ENCODE measurements at regions not wholly inside any gene's neighbourhood (a gene's known extent, or its start where the extent isn't known, plus 50 kb on each side); places are given as distances from the start of the nearest gene placed in this dataset.
"Not testable (repeated sequence)": the region's sequence is repeated elsewhere in the genome, so short reads cannot be mapped to it uniquely, and the experiment has no call there.

DNA sequence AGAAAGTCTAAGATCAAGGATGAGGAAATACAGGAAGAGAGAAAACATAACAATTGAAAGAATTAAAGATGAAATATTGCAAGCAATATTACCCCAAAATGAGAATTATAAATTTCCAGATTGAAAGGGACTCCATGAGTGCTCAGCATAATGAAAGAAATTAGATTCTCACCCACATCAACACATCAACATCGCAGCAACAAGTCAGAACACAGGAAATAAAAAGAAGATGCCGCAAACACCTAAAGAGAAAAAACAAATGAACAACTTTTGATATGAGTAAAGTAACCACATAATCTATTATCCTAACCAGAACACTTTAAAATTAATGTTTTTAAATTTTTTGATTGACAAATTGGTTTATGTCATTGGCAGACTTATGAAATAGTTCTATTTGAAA lies 318.3 kb upstream of the PTGER4 start:
- DNase-seq: no peak
- intact Hi-C loops (cut with DNase I): no loop called here

DNA sequence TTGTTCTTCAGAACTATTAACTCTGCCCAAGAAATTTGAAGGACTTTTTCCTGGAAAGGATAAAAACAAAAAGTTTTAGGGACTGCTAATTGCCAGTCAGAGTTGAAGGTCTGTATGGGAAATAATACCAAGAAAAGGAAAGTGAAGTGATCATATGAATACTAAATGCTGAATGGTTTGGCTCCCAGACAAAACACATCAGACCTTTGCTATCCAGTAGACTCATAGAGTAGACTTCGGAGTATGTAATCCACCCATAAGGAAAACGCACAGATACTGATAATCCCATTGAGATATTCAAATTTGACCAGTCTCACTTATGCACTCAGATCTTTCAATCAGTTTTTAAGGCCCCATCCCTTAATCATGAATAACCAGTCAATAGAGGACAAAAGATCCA lies 319.0 kb upstream of the PTGER4 start:
- DNase-seq: no peak
- intact Hi-C loops (cut with DNase I): no loop called here

GRCh38 chr5:40359832-40360231 lies 319.9 kb upstream of the PTGER4 start:
- intact Hi-C loops (cut with DNase I): no loop called here
- DNase-seq: no peak

DNA sequence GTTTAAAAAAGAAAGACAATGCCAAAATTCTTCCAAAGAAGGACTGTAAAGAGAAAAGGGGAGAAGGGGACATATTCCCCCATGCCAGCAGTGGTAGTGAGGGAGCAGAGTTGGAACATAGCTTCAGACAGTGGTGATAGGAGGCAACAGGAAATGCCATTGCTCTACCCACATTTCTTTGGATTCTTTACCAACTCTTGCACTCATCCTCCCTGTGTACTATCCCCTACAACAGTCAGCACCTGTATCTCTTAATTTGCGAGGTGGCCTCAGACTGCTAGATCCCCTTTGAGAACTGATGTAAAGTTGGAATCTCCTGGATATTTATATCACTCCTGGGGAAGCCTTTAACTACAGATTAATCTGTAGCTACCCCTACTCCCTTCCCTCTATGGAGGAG lies 320.6 kb upstream of the PTGER4 start:
- intact Hi-C loops (cut with DNase I): no loop called here

DNA sequence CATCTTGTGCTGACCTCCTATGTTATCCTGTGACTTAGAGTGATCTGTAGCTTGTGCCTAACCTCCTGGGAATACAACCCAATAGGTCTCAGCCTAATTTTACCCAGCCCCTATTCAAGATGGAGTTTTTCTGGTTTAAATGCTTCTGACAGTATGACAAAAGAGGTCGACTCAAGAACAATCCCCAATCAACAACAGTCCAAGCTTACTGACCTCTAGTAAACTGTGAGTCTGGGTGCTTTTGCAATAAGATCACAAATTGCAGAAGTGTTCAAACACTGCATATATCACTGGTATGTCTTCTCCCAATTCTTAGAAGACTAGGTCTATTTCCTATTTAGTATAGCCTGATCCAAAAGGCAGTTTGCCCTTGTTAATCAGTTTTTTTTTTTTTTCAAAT lies 323.5 kb upstream of the PTGER4 start:
- no peak for DNase-seq
- intact Hi-C loops (cut with DNase I): no loop called here

More for the DNA sequence above, 320.6 kb upstream of the PTGER4 start:
- DNase-seq: no peak

DNA sequence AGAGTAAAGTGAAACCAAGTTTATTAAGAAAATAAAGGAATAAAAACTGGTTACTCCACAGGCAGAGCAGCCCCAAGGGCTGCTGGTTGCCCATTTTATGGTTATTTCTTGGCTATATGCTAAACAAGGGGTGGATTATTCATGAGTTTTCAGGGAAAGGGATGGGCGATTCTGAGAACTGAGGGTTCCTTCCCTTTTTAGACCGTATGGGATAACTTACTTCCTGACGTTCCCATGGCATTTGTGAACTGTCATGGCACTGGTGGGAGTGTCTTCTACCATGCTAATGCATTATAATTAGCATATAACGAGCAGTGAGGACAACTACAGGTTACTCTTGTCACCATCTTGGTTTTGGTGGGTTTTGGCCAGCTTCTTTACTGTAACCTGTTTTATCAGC lies 323.9 kb upstream of the PTGER4 start:
- no peak for DNase-seq
- intact Hi-C loops (cut with DNase I): no loop called here

DNA sequence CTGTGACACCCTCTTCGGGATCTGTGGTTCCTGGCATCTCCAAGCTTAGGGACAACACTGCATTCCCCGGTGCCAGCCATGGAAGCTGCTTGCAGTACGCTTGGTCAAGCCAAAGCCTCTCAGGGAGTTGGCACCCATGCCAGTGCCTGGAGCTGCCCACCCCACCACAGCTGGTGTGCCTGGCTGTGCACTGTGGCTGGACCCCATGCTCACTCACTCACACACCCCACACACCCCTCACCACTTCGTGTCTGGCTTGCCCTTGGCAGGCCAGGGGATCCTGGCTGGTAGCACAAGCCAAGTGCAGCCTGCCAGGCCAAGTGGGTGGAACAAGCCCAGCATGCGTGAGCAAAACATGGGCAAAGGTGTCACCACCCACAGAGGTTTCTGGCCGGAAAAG lies 324.5 kb upstream of the PTGER4 start:
- intact Hi-C loops (cut with DNase I): no loop called here
- no peak for DNase-seq

GRCh38 chr5:40354171-40354570 lies 325.5 kb upstream of the PTGER4 start:
- no peak for DNase-seq
- intact Hi-C loops (cut with DNase I): no loop called here

GRCh38 chr5:40353442-40353841 lies 326.3 kb upstream of the PTGER4 start:
- intact Hi-C loops (cut with DNase I): no loop called here
- DNase-seq: no peak

DNA sequence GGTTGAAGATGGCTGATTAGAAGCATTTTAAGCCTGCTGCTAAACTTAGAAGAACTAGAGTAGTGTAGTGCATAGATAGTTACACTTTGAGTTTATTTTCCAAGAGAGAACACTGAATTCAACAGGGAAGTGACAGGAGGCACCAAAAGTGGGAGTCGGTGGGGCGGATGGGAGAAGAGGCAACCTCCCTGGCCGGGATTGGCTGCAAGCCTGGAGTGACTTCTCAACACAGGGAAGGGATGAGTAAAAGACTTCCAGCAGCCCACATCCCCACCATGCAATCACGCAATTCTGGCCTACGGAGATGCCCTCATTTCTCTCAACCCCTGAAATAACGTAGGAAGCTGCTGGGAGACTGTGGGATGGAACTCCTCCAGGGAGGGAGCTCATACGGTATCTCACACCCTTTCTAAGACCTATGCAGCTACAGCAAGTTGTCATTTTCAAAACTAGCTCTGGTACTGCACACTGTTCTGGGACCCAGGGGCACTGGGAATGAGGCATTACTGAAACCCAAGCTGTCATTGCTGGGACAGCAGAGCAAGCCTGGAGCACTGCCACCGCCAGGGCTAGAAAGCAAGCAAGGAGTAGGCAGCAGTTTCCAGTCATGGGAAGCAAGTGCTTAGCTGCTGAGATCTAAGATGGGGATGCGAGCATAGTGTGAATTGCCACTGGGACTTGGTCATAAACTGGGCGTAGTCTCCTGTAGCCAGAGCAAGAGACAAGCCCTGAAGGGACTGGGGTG lies 331.6 kb upstream of the PTGER4 start:
- intact Hi-C loops (cut with DNase I): no loop called here
- peak in 18 of 42 donors; percentile 7 to 81 (median 35) for DNase-seq

DNA sequence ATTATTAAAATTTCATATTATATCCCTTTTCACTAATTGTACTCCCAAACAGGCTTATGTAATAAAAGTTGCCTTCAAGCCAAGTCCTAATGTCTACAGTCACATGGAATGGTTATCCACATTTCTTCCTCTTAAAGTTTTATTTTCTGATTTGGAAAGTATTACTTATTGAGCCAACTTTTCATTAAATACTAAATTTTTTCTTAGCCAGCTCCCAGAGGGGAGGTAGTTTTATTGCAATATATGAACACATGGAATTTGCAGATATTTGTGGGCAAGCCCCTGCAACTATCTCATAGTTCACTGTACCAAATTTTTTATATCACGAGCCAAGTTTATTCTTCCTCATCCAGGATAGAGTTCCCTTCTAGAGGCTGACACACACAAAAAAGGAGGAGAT lies 332.8 kb upstream of the PTGER4 start:
- intact Hi-C loops (cut with DNase I): no loop called here
- DNase-seq: no peak

- not testable (repeated sequence) for DNase-seq
Measured at GRCh38 chr5:40338434-40338833, 341.3 kb upstream of the PTGER4 start.

GRCh38 chr5:40334242-40334635 lies 345.5 kb upstream of the PTGER4 start:
- DNase-seq: no peak

More at GRCh38 chr5:40338434-40338833, 341.3 kb upstream of the PTGER4 start:
- intact Hi-C loops (cut with DNase I): not testable (repeated sequence)

DNA sequence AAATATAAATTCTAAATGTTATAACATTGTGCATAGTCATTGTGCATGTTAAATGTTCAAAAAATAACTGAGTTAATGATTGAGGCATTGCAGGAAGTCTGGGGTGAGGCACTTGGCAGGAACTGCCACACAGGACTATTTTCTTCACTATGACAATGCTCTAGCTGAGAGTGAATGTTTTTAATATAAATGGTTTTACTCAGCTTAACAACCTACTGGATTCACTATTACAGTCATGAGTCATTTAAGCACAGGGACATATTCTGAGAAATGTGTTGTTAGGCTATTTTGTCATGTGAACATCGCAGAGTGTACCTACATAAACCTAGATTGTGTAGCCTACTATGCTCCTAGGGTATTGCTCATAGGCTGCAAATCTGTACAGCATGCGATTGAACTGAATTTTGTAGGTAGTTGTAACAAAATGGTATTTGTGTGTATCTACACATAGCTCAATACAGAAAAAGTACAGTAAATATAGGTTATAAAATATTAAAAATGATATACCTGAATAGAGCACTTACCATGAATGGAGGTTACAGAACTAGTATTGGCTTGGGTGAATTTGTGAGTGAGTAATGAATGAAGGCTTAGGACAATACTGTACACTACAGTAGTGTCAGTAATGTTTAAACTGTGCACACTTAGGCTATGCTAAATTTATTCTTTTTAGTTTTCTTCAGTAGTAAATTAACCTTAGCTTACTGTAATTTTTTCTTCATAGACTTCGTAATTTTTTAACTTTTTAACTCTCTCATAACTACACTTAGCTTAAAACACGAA lies 346.1 kb upstream of the PTGER4 start:
- no peak for DNase-seq
- intact Hi-C loops (cut with DNase I): no loop called here

More at GRCh38 chr5:40334242-40334635, 345.5 kb upstream of the PTGER4 start:
- intact Hi-C loops (cut with DNase I): no loop called here

DNA sequence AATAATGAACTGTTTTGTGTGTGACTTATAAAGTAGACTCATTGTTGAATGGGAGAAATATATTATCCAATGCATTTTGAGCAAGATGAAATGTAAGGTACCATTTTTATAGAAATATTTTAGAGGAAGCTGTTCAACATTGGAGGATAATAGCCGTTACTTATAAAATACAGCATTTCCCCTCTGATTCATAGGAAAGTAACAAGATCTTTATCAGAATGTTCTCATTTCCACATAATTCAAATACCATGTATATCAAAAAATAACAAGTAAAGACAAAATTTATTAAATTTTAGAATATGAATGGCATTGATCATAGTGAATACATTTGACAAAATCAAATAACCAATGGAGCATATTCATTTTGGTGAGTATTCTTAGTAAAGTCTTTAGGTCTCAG lies 346.7 kb upstream of the PTGER4 start:
- intact Hi-C loops (cut with DNase I): no loop called here
- no peak for DNase-seq

GRCh38 chr5:40331616-40332015 lies 348.1 kb upstream of the PTGER4 start:
- intact Hi-C loops (cut with DNase I): no loop called here

GRCh38 chr5:40321514-40321913 lies 358.2 kb upstream of the PTGER4 start:
- intact Hi-C loops (cut with DNase I): no loop called here
- no peak for DNase-seq

More at GRCh38 chr5:40331616-40332015, 348.1 kb upstream of the PTGER4 start:
- no peak for DNase-seq

GRCh38 chr5:40318395-40318794 lies 361.3 kb upstream of the PTGER4 start:
- no peak for DNase-seq

GRCh38 chr5:40317023-40317422 lies 362.7 kb upstream of the PTGER4 start:
- intact Hi-C loops (cut with DNase I): no loop called here
- no peak for DNase-seq

More at GRCh38 chr5:40318395-40318794, 361.3 kb upstream of the PTGER4 start:
- intact Hi-C loops (cut with DNase I): no loop called here

DNA sequence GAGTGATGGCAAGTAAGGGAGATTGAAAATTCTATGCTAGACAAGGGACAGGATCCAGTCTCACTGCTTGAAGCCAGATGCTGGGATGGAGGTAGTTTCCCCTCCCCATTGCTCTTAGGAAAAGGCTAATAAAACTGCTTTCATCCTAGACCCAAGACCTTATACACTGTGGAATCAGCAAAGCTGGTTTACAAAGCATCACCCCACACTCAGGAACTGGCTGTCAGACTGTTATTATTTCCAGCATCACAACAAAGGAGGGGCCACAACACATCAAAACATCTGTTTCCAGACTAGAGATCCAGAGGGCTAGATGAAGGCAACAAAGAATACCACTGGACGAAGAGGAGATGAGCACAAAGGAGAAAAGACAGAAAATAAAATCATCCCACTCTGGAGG lies 364.6 kb upstream of the PTGER4 start:
- intact Hi-C loops (cut with DNase I): no loop called here
- no peak for DNase-seq

- DNase-seq: no peak
- intact Hi-C loops (cut with DNase I): no loop called here
Measured at GRCh38 chr5:40314275-40314674, 365.4 kb upstream of the PTGER4 start.
